GM23338 (cell line): ENCODE measurements at regions not wholly inside any gene's neighbourhood (a gene's known extent, or its start where the extent isn't known, plus 50 kb on each side); places are given as distances from the start of the nearest gene placed in this dataset.

Experiments
- CTCF ChIP-seq, 2 experiments: fragments of 200-600 bp in 1 of 2; sonication (generic) in 1 of 2; conservative IDR thresholded peaks; 2 replicates each; pipeline versions ENCODE4 v1.5.1 to v1.6.1; 2016 to 2017; ENCODE audit warnings: antibody characterized with exemption in 2 of 2, low read depth in 2 of 2, mild to moderate bottlenecking in 2 of 2, moderate library complexity in 1 of 2
- EZH2 ChIP-seq: fragments of 200-600 bp; sonication (generic); IDR thresholded peaks from one replicate; pipeline ENCODE4 v1.8.0; 2017; ENCODE audit warnings: antibody characterized with exemption, mild to moderate bottlenecking, low read depth; ENCODE audit not compliant: unreplicated experiment

GRCh38 chr16:85531516-85531915, 81.6 kb upstream of the GSE1 start:
- no peak for TF ChIP-seq EZH2
- TF ChIP-seq CTCF (conservative IDR thresholded peaks at IDR 0.05; ENCODE audit: low read depth in 2 of 2): no peak
